Inflammatory macrophage treated with lipopolysaccharide for 4 hours (primary cell): ENCODE measurements at regions not wholly inside any gene's neighbourhood (a gene's known extent, or its start where the extent isn't known, plus 50 kb on each side); places are given as distances from the start of the nearest gene placed in this dataset.
A peak's percentile ranks its signal among the peaks of the same experiment; 100 is the strongest.

Source experiments
- DNase-seq: peaks from one replicate; pipeline ENCODE4 v3.0.0-alpha.2; 2020

- no peak for DNase-seq
These were observed 176.0 kb downstream of the ESRRB start for GRCh38 chr14:76551906-76552305.

GRCh38 chr14:76564471-76565422 lies 188.8 kb downstream of the ESRRB start:
- DNase-seq = no peak

GRCh38 chr14:76566439-76566838 lies 190.5 kb downstream of the ESRRB start:
- DNase-seq = no peak

GRCh38 chr14:76574416-76575095 lies 186.7 kb upstream of the VASH1 start:
- no peak for DNase-seq

- DNase-seq = no peak
These were observed 186.2 kb upstream of the VASH1 start for GRCh38 chr14:76575108-76575507.

GRCh38 chr14:76576047-76576741 lies 185.1 kb upstream of the VASH1 start:
- no peak for DNase-seq

GRCh38 chr14:76577090-76577489 lies 184.2 kb upstream of the VASH1 start:
- no peak for DNase-seq

- DNase-seq = no peak
These were observed 183.4 kb upstream of the VASH1 start for GRCh38 chr14:76577837-76578236.

GRCh38 chr14:76580399-76580798 lies 180.9 kb upstream of the VASH1 start:
- DNase-seq = no peak

GRCh38 chr14:76580967-76581366 lies 180.3 kb upstream of the VASH1 start:
- DNase-seq = no peak

- no peak for DNase-seq
These were observed 179.7 kb upstream of the VASH1 start for GRCh38 chr14:76581592-76581991.

- no peak for DNase-seq
These were observed 178.8 kb upstream of the VASH1 start for GRCh38 chr14:76582447-76582846.

- DNase-seq = no peak
These were observed 178.1 kb upstream of the VASH1 start for GRCh38 chr14:76583174-76583573.

GRCh38 chr14:76583805-76584204 lies 177.5 kb upstream of the VASH1 start:
- no peak for DNase-seq

GRCh38 chr14:76584271-76584702 lies 177.0 kb upstream of the VASH1 start:
- no peak for DNase-seq

- peak; percentile 24 for DNase-seq
These were observed 175.7 kb upstream of the VASH1 start for GRCh38 chr14:76585616-76586015.

- no peak for DNase-seq
These were observed 172.0 kb upstream of the VASH1 start for GRCh38 chr14:76589246-76589645.

- no peak for DNase-seq
These were observed 170.0 kb upstream of the VASH1 start for GRCh38 chr14:76591266-76591665.

- DNase-seq = no peak
These were observed 166.0 kb upstream of the VASH1 start for GRCh38 chr14:76595266-76595665.

- DNase-seq = no peak
These were observed 163.9 kb upstream of the VASH1 start for GRCh38 chr14:76597387-76597786.

GRCh38 chr14:76599141-76599540 lies 162.1 kb upstream of the VASH1 start:
- DNase-seq = no peak

GRCh38 chr14:76599559-76600287 lies 161.5 kb upstream of the VASH1 start:
- no peak for DNase-seq

GRCh38 chr14:76603713-76604112 lies 157.6 kb upstream of the VASH1 start:
- DNase-seq = no peak
